HG03135 (cell line): ENCODE measurements at regions not wholly inside any gene's neighbourhood (a gene's known extent, or its start where the extent isn't known, plus 50 kb on each side); places are given as distances from the start of the nearest gene placed in this dataset.
"Not testable (repeated sequence)": the region's sequence is repeated elsewhere in the genome, so short reads cannot be mapped to it uniquely, and the experiment has no call there.

Experiments
- ATAC-seq: cut with Tn5 transposase; IDR thresholded peaks from one replicate; pipeline ENCODE4 v1.9.1; 2021; ENCODE audit warnings: mild to moderate bottlenecking, moderate library complexity; ENCODE audit not compliant: unreplicated experiment

- no peak for ATAC-seq
Observed at GRCh38 chr22:48628891-48629543, 1198.7 kb downstream of the BRD1 start.

GRCh38 chr22:48627966-48628365 is 1199.7 kb downstream of the BRD1 start:
- no peak for ATAC-seq

GRCh38 chr22:48627203-48627602 is 1200.5 kb downstream of the BRD1 start:
- ATAC-seq, result no peak

- ATAC-seq, result no peak
Observed at GRCh38 chr22:48624401-48624800, 1203.3 kb downstream of the BRD1 start.

GRCh38 chr22:48622891-48623545 is 1204.7 kb downstream of the BRD1 start:
- ATAC-seq, result no peak

- no peak for ATAC-seq
Observed at GRCh38 chr22:48621085-48621484, 1206.6 kb downstream of the BRD1 start.

GRCh38 chr22:48620460-48620859 is 1207.2 kb downstream of the BRD1 start:
- ATAC-seq, result not testable (repeated sequence)

- ATAC-seq, result no peak
Observed at GRCh38 chr22:48619721-48620120, 1208.0 kb downstream of the BRD1 start.

GRCh38 chr22:48618326-48618725 is 1209.3 kb downstream of the BRD1 start:
- no peak for ATAC-seq

GRCh38 chr22:48616656-48617055 is 1211.0 kb downstream of the BRD1 start:
- no peak for ATAC-seq

GRCh38 chr22:48615171-48616008 is 1212.3 kb downstream of the BRD1 start:
- ATAC-seq, result no peak

- ATAC-seq, result no peak
Observed at GRCh38 chr22:48613566-48614200, 1214.0 kb downstream of the BRD1 start.

- ATAC-seq, result no peak
Observed at GRCh38 chr22:48612077-48612995, 1215.3 kb downstream of the BRD1 start.

- no peak for ATAC-seq
Observed at GRCh38 chr22:48609279-48609865, 1218.3 kb downstream of the BRD1 start.

GRCh38 chr22:48607901-48608662 is 1219.6 kb downstream of the BRD1 start:
- ATAC-seq, result no peak

GRCh38 chr22:48606684-48607307 is 1220.9 kb downstream of the BRD1 start:
- no peak for ATAC-seq

- no peak for ATAC-seq
Observed at GRCh38 chr22:48605856-48606481, 1221.7 kb downstream of the BRD1 start.

- ATAC-seq, result no peak
Observed at GRCh38 chr22:48605125-48605524, 1222.5 kb downstream of the BRD1 start.
